ENCODE measurements at regions not wholly inside any gene's neighbourhood (a gene's known extent, or its start where the extent isn't known, plus 50 kb on each side); places are given as distances from the start of the nearest gene placed in this dataset.

DNA sequence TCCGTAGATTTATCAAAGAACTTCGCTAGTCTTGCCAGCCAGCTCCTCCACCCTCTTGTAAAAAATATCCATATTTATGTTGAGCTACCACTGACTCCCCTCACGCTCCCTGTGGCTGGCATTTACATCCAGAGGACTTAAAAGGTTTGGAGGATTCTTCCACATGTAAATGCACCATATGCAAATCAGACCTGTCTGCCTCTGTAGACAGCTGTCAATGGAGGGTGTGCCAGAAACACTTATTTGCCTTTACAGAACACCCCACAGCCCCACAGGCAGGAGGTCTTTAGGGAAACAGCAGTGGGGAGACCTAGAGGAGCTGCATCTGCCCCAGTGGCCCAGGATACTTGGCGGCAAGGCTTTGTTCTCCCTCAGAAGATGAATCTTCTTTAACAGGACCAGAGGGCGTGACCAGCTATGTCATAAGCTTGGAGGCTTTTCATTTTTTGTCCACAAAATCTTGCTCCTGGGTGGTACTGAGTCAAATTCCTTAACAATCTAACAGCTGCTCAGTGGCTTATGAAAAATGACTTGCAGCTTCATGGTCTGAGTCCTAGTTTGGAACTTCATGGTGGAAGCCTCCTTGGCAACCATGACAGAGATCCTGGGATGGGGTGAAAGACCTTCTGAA is 535.8 kb downstream of the EBF1 start:
- no peak overlapping the region for H3K27ac Mint-ChIP-seq (ENCODE audit: low read depth)
- H3K27me3 Mint-ChIP-seq: no peaks in the 10 kb centered on the region
- no peak for DNase-seq (ENCODE audit: low spot score in 2 of 2)
- no peaks in the 10 kb centered on the region for H3K4me1 Mint-ChIP-seq
- no peaks in the 10 kb centered on the region for H3K9me3 Mint-ChIP-seq
- no peak for ATAC-seq (replicated peaks; ENCODE audit: extremely low read depth, poor library complexity, severe bottlenecking)
- no peaks in the 10 kb centered on the region for H3K36me3 Mint-ChIP-seq (ENCODE audit: insufficient read depth)
- H3K4me3 Mint-ChIP-seq: no peak overlapping the region

DNA sequence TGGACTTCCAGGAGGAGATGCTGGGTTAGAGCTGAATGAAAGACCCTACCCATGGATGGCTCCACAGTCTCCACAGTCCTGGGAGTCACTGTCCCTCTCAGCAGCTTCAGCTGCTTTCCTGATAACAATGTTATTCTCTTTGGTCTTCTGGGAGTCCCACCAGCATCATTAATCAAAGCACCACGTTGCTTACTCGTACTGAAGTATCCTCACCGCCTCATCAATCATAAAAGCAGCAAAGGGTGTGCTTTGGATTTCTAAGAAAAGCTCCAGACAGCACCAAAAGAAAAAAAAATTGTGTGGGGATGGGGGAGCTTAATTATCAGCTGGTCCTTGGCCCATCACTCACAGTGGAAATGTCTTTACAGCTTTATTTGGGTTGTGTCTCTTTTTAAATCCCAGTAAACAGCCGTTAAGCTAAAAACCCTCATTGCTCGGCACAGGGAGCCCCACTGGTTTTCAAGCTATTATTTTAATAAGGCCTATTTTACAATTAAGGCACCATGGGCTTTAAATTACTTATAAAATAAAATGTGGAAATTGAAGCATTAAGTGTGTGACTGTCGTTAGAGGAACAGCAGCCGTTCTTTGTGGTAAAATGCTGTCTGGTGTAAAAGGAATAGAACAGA is 538.0 kb downstream of the EBF1 start:
- no peak for ATAC-seq (replicated peaks; ENCODE audit: extremely low read depth, poor library complexity, severe bottlenecking)
- Mint-ChIP-seq H3K36me3 (ENCODE audit: insufficient read depth) (no peaks in the 10 kb centered on the region), H3K27ac (ENCODE audit: low read depth) (no peak overlapping the region), H3K9me3 (no peaks in the 10 kb centered on the region), H3K4me1 (no peaks in the 10 kb centered on the region), H3K4me3 (no peak overlapping the region), H3K27me3 (no peaks in the 10 kb centered on the region)
- DNase-seq (ENCODE audit: low spot score in 2 of 2): no peak

DNA sequence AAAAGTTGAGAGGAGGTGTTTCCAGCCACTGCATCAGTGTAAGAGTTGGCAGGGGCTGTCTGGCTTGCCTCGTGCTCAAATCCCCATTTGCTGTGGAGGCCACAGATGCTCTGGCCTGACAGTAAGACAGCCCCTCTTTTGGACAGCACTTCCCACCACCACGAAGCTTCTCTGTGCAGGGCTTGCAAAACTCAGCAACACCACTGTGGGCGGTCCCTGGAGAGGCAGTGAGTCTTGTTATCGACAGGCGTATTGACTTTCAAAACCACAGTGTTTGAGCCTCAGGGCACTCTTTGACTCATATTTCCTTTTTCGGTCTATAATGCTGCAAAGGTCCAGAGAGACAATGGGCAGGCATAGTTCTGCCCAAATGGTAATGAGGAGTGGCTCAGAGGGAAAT is 539.5 kb downstream of the EBF1 start:
- Mint-ChIP-seq H3K4me3 (no peak overlapping the region), H3K27ac (ENCODE audit: low read depth) (no peak overlapping the region), H3K4me1 (no peaks in the 10 kb centered on the region), H3K36me3 (ENCODE audit: insufficient read depth) (no peaks in the 10 kb centered on the region), H3K9me3 (no peaks in the 10 kb centered on the region), H3K27me3 (no peaks in the 10 kb centered on the region)
- no peak for ATAC-seq (replicated peaks; ENCODE audit: extremely low read depth, poor library complexity, severe bottlenecking)
- DNase-seq (ENCODE audit: low spot score in 2 of 2): no peak

DNA sequence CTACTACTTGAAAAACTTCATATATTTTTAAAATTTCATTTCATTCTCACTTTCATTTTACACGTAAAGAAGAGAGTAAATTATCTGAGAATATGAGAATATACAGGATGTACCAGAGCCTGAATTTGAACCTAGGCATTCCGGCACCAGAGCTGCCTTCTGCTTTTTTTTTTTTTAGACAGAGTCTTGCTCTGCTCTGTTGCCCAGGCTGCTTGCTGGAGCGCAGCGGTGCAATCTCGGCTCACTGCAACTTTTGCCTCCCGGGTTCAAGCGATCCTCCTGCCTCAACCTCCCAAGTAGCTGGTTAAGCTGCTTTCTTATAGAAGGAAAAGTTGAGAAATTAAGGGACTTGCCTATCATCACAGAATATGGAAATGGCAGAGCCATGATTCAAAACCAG is 540.1 kb downstream of the EBF1 start:
- no peak for DNase-seq (ENCODE audit: low spot score in 2 of 2)
- no peaks in the 10 kb centered on the region for H3K4me1 Mint-ChIP-seq
- no peaks in the 10 kb centered on the region for H3K9me3 Mint-ChIP-seq
- no peak for ATAC-seq (replicated peaks; ENCODE audit: extremely low read depth, poor library complexity, severe bottlenecking)
- H3K4me3 Mint-ChIP-seq: no peak overlapping the region
- H3K27ac Mint-ChIP-seq (ENCODE audit: low read depth): no peak overlapping the region
- H3K27me3 Mint-ChIP-seq: no peaks in the 10 kb centered on the region
- H3K36me3 Mint-ChIP-seq (ENCODE audit: insufficient read depth): no peaks in the 10 kb centered on the region

DNA sequence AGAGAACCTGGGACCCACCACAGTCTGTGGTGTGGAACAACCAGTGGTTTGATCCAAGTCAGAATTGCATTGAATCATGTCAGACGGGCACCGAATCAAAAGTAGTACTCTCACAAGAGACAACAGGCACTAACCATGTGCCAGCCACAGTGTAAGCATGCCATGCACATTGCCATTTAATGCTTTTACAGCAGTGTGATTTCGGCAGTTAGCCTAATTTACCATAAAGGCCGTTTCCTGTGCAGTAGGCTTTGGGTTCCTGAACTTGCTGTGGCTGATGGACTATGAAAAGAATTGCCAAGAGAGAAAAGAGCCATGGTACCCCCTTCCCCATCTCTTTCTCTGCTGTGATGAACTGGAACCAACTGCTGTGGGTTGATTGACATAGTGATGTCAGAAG is 540.6 kb downstream of the EBF1 start:
- no peaks in the 10 kb centered on the region for H3K36me3 Mint-ChIP-seq (ENCODE audit: insufficient read depth)
- ATAC-seq (replicated peaks; ENCODE audit: extremely low read depth, poor library complexity, severe bottlenecking) (no peak), DNase-seq (ENCODE audit: low spot score in 2 of 2) (no peak)
- no peaks in the 10 kb centered on the region for H3K27me3 Mint-ChIP-seq
- H3K4me3 Mint-ChIP-seq: no peak overlapping the region
- H3K27ac Mint-ChIP-seq (ENCODE audit: low read depth): no peak overlapping the region
- H3K9me3 Mint-ChIP-seq: no peaks in the 10 kb centered on the region
- no peaks in the 10 kb centered on the region for H3K4me1 Mint-ChIP-seq

DNA sequence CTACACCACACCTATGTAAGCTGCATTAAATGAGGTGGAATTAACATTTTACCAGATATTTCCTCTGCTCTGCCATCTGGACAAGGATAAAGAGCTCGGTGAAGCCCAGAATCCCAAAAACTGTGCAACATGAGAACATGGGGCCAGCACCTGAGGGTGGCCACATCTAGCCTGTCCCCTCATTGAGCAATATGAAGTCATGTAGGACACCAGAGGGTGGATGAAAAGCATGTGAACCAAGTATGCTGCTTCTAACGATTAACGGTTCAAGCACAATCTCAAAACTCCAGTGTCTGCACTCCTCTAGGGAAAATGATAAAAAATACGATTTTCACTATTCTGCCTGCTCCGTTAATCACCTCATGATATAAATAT is 545.8 kb downstream of the EBF1 start:
- no peak overlapping the region for H3K4me3 Mint-ChIP-seq
- no peak for DNase-seq (ENCODE audit: low spot score in 2 of 2)
- H3K27me3 Mint-ChIP-seq: no peaks in the 10 kb centered on the region
- H3K4me1 Mint-ChIP-seq: no peaks in the 10 kb centered on the region
- no peak overlapping the region for H3K27ac Mint-ChIP-seq (ENCODE audit: low read depth)
- H3K36me3 Mint-ChIP-seq (ENCODE audit: insufficient read depth): no peaks in the 10 kb centered on the region
- H3K9me3 Mint-ChIP-seq: no peaks in the 10 kb centered on the region
- ATAC-seq (replicated peaks; ENCODE audit: extremely low read depth, poor library complexity, severe bottlenecking): no peak

DNA sequence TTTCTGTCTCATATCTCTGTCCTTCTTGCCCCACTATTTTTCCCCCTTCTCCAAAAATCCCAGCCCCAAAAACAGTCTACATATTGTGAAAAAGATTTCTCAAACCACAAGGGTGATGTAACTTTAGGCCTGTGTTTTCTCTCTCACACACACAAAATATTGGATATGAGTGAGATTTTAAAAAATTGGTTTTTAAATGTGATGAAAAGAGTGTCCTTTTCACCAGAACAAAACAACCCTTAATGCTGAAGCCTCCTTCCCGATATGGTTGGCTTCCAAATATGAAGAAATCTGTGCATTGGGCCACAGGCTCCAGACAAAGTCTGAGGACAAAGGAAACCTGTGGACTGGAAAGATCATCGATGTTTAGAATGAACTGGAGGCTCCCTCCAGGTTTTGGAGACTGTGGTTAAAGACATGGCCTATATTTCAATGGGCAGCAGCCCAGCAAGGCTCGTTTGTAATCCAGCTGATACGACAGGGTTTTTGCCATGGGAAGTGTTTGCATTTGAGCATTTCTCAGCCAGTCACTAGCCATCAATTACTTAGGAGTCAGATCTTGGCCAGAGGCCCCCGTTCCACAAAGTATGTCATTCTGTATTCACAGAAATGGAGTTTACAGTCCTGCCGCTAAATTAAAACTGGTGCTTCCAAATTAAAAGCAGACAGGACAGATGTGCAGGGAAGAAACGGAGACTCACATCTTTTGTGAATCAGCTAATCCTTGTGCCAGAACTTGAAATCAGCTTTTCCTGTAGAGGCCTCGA is 546.3 kb downstream of the EBF1 start:
- Mint-ChIP-seq H3K36me3 (ENCODE audit: insufficient read depth) (no peaks in the 10 kb centered on the region), H3K27ac (ENCODE audit: low read depth) (no peak overlapping the region), H3K9me3 (no peaks in the 10 kb centered on the region), H3K27me3 (no peaks in the 10 kb centered on the region), H3K4me1 (no peaks in the 10 kb centered on the region), H3K4me3 (no peak overlapping the region)
- no peak for DNase-seq (ENCODE audit: low spot score in 2 of 2)
- no peak for ATAC-seq (replicated peaks; ENCODE audit: extremely low read depth, poor library complexity, severe bottlenecking)

DNA sequence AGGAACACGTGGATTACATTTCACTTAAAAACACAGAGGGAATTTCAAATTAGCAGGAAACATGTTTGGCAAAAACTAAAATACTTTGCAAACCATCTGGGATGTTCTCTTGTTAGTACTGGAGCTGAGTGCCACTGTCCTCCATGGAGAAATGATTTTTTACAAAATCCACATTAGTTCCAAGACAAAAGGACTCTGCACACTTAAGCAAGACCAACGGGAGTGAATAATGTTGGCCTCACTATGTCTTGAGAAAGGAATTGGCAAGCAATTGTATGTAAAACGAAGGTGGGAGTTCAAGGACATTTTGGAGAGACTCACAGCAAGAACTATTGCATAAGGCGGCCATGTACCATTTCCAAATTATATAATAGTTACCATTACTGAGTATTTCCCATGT is 547.5 kb downstream of the EBF1 start:
- no peak overlapping the region for H3K4me3 Mint-ChIP-seq
- no peak for DNase-seq (ENCODE audit: low spot score in 2 of 2)
- no peaks in the 10 kb centered on the region for H3K4me1 Mint-ChIP-seq
- H3K36me3 Mint-ChIP-seq (ENCODE audit: insufficient read depth): no peaks in the 10 kb centered on the region
- no peak for ATAC-seq (replicated peaks; ENCODE audit: extremely low read depth, poor library complexity, severe bottlenecking)
- H3K27ac Mint-ChIP-seq (ENCODE audit: low read depth): no peak overlapping the region
- no peaks in the 10 kb centered on the region for H3K27me3 Mint-ChIP-seq
- H3K9me3 Mint-ChIP-seq: peaks cover 9% of the 10 kb centered on the region

DNA sequence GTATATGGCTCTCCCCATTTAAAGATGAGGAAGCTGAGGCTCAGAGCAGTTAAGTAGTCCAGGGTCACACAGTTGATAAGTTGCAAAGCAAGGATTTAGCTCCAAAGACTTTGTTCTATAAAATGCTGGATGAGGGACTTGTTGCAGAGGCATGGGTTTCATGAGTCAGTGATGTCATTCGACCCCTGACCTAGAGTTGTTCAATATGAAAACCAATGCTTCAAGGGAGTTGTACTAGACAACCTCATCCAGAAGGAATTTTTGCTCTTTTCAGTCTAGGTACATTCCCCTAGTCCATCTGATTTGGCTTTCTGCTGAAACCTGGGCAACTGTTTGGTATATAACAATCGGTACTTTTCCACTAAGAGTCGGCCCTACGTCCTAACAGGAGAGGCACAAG is 550.4 kb downstream of the EBF1 start:
- H3K4me3 Mint-ChIP-seq: no peak overlapping the region
- peaks cover 9% of the 10 kb centered on the region for H3K9me3 Mint-ChIP-seq
- no peaks in the 10 kb centered on the region for H3K36me3 Mint-ChIP-seq (ENCODE audit: insufficient read depth)
- no peaks in the 10 kb centered on the region for H3K4me1 Mint-ChIP-seq
- DNase-seq (ENCODE audit: low spot score in 2 of 2): no peak
- no peak for ATAC-seq (replicated peaks; ENCODE audit: extremely low read depth, poor library complexity, severe bottlenecking)
- no peaks in the 10 kb centered on the region for H3K27me3 Mint-ChIP-seq
- no peak overlapping the region for H3K27ac Mint-ChIP-seq (ENCODE audit: low read depth)

DNA sequence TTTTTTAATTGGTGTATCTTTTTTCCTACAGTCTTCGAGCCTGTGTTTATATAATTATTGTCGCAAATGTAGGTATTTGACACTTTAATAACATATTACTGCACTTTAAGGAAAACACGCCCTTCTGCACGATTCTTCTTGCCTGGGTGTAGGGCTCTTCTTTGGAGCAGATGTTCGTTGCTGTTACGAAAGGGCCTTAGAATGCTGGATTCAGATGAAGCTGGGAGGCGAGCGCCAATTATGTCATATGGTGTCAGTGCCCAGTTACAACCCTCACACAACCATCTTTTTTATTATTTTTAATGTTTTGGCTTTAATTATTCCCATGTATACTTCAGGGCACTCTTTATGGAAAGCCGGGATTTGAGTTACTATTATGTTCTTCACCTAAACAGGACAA is 553.0 kb downstream of the EBF1 start:
- no peak for DNase-seq (ENCODE audit: low spot score in 2 of 2)
- no peak overlapping the region for H3K27ac Mint-ChIP-seq (ENCODE audit: low read depth)
- H3K9me3 Mint-ChIP-seq: peaks cover 9% of the 10 kb centered on the region
- no peaks in the 10 kb centered on the region for H3K4me1 Mint-ChIP-seq
- H3K36me3 Mint-ChIP-seq (ENCODE audit: insufficient read depth): no peaks in the 10 kb centered on the region
- no peak for ATAC-seq (replicated peaks; ENCODE audit: extremely low read depth, poor library complexity, severe bottlenecking)
- no peaks in the 10 kb centered on the region for H3K27me3 Mint-ChIP-seq
- no peak overlapping the region for H3K4me3 Mint-ChIP-seq

DNA sequence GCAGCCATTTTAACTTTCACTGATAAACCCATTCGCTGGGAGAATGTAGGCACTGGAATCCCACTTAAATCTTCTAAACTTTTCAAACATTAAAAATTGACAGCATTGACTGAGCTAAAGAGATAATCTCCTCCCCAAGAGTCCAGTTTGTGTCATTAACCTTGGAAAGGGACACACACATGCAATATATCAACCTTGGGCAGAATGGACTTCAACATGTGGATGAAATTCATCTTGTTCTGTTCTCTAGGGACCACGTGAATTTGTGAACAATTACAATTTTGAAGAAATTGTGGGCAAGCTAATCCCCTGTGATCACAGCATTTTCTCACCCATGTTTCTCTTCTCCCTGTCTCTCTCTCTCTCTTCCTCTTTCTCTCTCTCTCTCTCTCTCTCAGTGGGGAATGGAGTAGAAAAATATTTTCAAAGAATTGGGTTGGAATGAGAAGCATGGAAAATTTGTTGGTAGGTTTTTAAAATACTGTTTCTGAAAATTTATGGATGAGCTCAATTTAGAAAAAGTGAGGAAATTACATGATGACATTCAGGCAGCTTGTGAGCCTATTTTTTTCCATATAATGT is 553.7 kb downstream of the EBF1 start:
- Mint-ChIP-seq H3K36me3 (ENCODE audit: insufficient read depth) (no peaks in the 10 kb centered on the region), H3K27ac (ENCODE audit: low read depth) (no peak overlapping the region), H3K4me3 (no peak overlapping the region), H3K27me3 (no peaks in the 10 kb centered on the region), H3K9me3 (peaks cover 9% of the 10 kb centered on the region), H3K4me1 (no peaks in the 10 kb centered on the region)
- DNase-seq (ENCODE audit: low spot score in 2 of 2) (no peak), ATAC-seq (replicated peaks; ENCODE audit: extremely low read depth, poor library complexity, severe bottlenecking) (no peak)

DNA sequence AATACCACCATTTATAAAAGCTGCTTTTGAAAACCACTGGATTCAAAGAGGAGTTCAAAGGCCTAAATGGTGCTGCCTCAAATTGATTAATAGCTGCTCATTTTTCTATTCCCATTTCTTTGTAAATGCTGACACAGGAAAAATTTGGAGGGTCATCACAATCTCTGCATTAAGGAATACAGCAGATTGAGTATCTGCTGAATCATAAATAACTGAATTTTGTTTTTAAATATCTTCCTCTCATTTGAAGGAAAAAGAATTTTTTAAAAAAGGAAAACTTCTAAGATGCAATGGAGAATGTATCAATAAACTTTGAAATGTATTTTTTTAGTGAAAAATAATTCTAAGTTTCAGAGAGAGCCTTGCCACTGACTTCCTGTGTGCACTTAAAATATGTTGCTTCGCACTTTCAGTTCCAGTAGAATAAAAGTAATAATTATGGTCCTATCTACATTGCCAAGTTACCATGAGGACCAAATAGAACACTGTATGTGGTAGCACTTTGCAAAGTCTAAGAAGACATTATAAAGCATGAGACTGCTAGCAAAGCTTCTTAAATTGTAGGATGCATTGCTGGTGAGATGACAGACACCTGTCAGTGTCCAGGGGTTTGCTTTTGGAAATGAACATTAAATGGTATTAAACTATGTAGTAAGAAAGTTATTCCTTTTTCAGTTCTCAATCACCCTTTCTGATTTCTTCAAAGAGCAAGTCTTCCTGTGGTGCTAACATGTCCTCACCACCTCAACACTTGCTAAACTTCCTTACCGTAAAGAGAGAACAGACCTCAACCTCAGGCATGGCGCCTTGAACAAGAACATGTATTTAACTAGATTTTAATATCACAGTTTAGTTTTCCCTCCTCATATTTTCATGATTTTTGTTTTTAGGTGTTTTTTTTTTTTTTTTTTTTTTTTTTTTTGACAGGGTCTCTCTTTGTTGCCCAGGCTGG is 555.1 kb downstream of the EBF1 start:
- Mint-ChIP-seq H3K4me1 (no peaks in the 10 kb centered on the region), H3K27me3 (no peaks in the 10 kb centered on the region), H3K4me3 (no peak overlapping the region), H3K27ac (ENCODE audit: low read depth) (no peak overlapping the region), H3K36me3 (ENCODE audit: insufficient read depth) (no peaks in the 10 kb centered on the region), H3K9me3 (peaks cover 9% of the 10 kb centered on the region)
- DNase-seq (ENCODE audit: low spot score in 2 of 2) (no peak), ATAC-seq (replicated peaks; ENCODE audit: extremely low read depth, poor library complexity, severe bottlenecking) (no peak)

All from central memory CD8-positive, alpha-beta T cell (primary cell).